Epithelial cell of proximal tubule (primary cell): ENCODE measurements at regions not wholly inside any gene's neighbourhood (a gene's known extent, or its start where the extent isn't known, plus 50 kb on each side); places are given as distances from the start of the nearest gene placed in this dataset.
"Not testable (repeated sequence)": the region's sequence is repeated elsewhere in the genome, so short reads cannot be mapped to it uniquely, and the experiment has no call there.

ENCODE experiments used
- DNase-seq: peaks from one replicate; pipeline ENCODE4 v3.0.0-alpha.2; 2011; ENCODE audit warnings: low read depth
- H3K4me3 ChIP-seq: 2 replicates; pipeline ENCODE4 v1.5.1; 2011; ENCODE audit warnings: low read depth, mild to moderate bottlenecking, low read length
- TF ChIP-seq, protein P1 (sequence below): conservative IDR thresholded peaks from 2 replicates; pipeline ENCODE4 v1.5.1; 2012; ENCODE audit warnings: low read depth, mild to moderate bottlenecking, low read length

DNA sequence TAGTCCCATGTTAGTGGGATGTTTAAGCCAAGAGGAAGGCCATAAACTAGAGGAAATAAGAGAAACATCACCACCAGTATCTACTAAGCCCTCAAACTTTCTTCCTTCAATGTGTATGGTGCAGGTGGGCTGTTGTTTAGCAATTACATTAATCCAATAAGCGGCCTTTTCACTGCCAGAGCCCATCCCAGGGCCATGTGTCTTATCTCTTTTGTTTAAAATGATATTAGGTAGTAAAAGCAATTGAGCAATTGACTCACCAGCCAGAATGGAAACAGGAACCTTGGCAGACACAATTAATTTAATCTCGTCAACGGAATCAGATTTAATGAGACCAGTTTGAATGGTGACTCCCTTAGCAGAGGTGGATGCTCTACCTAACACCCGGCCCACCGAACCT is 1503.5 kb downstream of the UQCRFS1 start:
- no peak overlapping the region for H3K4me3 ChIP-seq
- TF ChIP-seq, protein P1, sequence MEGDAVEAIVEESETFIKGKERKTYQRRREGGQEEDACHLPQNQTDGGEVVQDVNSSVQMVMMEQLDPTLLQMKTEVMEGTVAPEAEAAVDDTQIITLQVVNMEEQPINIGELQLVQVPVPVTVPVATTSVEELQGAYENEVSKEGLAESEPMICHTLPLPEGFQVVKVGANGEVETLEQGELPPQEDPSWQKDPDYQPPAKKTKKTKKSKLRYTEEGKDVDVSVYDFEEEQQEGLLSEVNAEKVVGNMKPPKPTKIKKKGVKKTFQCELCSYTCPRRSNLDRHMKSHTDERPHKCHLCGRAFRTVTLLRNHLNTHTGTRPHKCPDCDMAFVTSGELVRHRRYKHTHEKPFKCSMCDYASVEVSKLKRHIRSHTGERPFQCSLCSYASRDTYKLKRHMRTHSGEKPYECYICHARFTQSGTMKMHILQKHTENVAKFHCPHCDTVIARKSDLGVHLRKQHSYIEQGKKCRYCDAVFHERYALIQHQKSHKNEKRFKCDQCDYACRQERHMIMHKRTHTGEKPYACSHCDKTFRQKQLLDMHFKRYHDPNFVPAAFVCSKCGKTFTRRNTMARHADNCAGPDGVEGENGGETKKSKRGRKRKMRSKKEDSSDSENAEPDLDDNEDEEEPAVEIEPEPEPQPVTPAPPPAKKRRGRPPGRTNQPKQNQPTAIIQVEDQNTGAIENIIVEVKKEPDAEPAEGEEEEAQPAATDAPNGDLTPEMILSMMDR: no peak
- DNase-seq: no peak

- H3K4me3 ChIP-seq, DNase-seq: not testable (repeated sequence)
Measured at GRCh38 chr19:27708986-27709385, 1504.0 kb downstream of the UQCRFS1 start.

GRCh38 chr19:27707026-27707425 is 1505.9 kb downstream of the UQCRFS1 start:
- not testable (repeated sequence) for DNase-seq, H3K4me3 ChIP-seq

GRCh38 chr19:27705896-27706295 is 1507.1 kb downstream of the UQCRFS1 start:
- no peak overlapping the region for H3K4me3 ChIP-seq
- TF ChIP-seq, protein P1: no peak
- no peak for DNase-seq

GRCh38 chr19:27694361-27695055 is 1518.4 kb downstream of the UQCRFS1 start:
- H3K4me3 ChIP-seq: no peak overlapping the region
- TF ChIP-seq, protein P1: no peak
- DNase-seq: no peak

- H3K4me3 ChIP-seq: no peak overlapping the region
- TF ChIP-seq, protein P1: no peak
- DNase-seq: no peak
Measured at GRCh38 chr19:27691991-27692390, 1521.0 kb downstream of the UQCRFS1 start.

- no peak for DNase-seq
- TF ChIP-seq, protein P1: no peak
- H3K4me3 ChIP-seq: no peak overlapping the region
Measured at GRCh38 chr19:27689734-27690241, 1523.2 kb downstream of the UQCRFS1 start.

- TF ChIP-seq, protein P1: no peak
- no peak overlapping the region for H3K4me3 ChIP-seq
Measured at GRCh38 chr19:27684293-27684692, 1528.7 kb downstream of the UQCRFS1 start.

More at GRCh38 chr19:27684293-27684692, 1528.7 kb downstream of the UQCRFS1 start:
- no peak for DNase-seq
